K562 (cell line): ENCODE measurements at regions not wholly inside any gene's neighbourhood (a gene's known extent, or its start where the extent isn't known, plus 50 kb on each side); places are given as distances from the start of the nearest gene placed in this dataset.

Source experiments
- ATF7 ChIP-seq: fragments of 450-650 bp; IDR thresholded peaks from 2 replicates; pipeline ENCODE4 v1.7.1; 2014; ENCODE audit warnings: mild to moderate bottlenecking, moderate library complexity
- CHD7 ChIP-seq: fragments of 200-600 bp; sonication (generic); IDR thresholded peaks from one replicate; pipeline ENCODE4 v1.6.1; 2012; ENCODE audit warnings: mild to moderate bottlenecking, low read depth, low read length, inconsistent platforms
- MAFF ChIP-seq: IDR thresholded peaks from 2 replicates; pipeline ENCODE4 v1.6.1; 2012; ENCODE audit warnings: low read length, improper control_type of control experiment
- MED1 ChIP-seq: sonication (generic); formaldehyde crosslinking; IDR thresholded peaks from 2 replicates; pipeline ENCODE4 v1.8.1; 2023; ENCODE audit warnings: missing genetic modification reagents, borderline replicate concordance
- ZBTB8A ChIP-seq: fragments of 450-650 bp; IDR thresholded peaks from 2 replicates; pipeline ENCODE4 v1.6.1; 2018; ENCODE audit warnings: mild to moderate bottlenecking, moderate library complexity; ENCODE audit not compliant: partially characterized antibody
- ZNF146 ChIP-seq: IDR thresholded peaks from one replicate; pipeline ENCODE4 v1.6.1; 2018; ENCODE audit warnings: missing compliant biosample characterization; ENCODE audit not compliant: unreplicated experiment
- ZNF280B ChIP-seq: fragments of 250-450 bp; sonication (Bioruptor Pico); IDR thresholded peaks from 2 replicates; pipeline ENCODE4 v1.5.1; 2021; ENCODE audit warnings: mild to moderate bottlenecking
- ZNF561 ChIP-seq: fragments of 450-650 bp; formaldehyde crosslinking; conservative IDR thresholded peaks from 2 replicates; pipeline ENCODE4 v1.4.0; 2020; ENCODE audit warnings: mild to moderate bottlenecking, moderate library complexity

- TF ChIP-seq CHD7, result no peak
- TF ChIP-seq ATF7, result no peak
- no peak for TF ChIP-seq ZNF146 (CRISPR knock-in tag)
- TF ChIP-seq ZBTB8A, result no peak
- TF ChIP-seq ZNF280B (CRISPR knock-in tag), result no peak
- TF ChIP-seq MAFF, result no peak
- no peak for TF ChIP-seq MED1 (CRISPR knock-in tag)
- TF ChIP-seq ZNF561 (CRISPR knock-in tag), result no peak
Measured at GRCh38 chr20:57829805-57830514, 120.1 kb upstream of the PMEPA1 start (continued).
